Activated T-helper 2 cell treated with anti-CD3 and anti-CD28 coated beads, Interferon-gamma antibody, Interleukin-2, Interleukin-4, amounts not matched to agents 10 μg/mL and 5 μg/mL and 100 μg/mL, durations not matched to agents 14 hours and 24 hours and 36 hours (primary cell): ENCODE measurements at regions not wholly inside any gene's neighbourhood (a gene's known extent, or its start where the extent isn't known, plus 50 kb on each side); places are given as distances from the start of the nearest gene placed in this dataset.

Experiments used
- DNase-seq: peaks from one replicate; pipeline ENCODE4 v3.0.0; 2021; ENCODE audit warnings: low spot score
- H3K27ac Mint-ChIP-seq: one replicate; pipeline ENCODE4 v1.8.0; 2021; ENCODE audit warnings: mixed read lengths
- H3K27me3 Mint-ChIP-seq: one replicate; pipeline ENCODE4 v1.8.0; 2021; ENCODE audit warnings: low read depth, mixed read lengths
- H3K36me3 Mint-ChIP-seq: one replicate; pipeline ENCODE4 v1.8.0; 2021; ENCODE audit warnings: low read depth, mixed read lengths
- H3K4me1 Mint-ChIP-seq: one replicate; pipeline ENCODE4 v1.8.0; 2021; ENCODE audit warnings: low read depth, mixed read lengths
- H3K4me3 Mint-ChIP-seq: one replicate; pipeline ENCODE4 v1.8.0; 2021; ENCODE audit warnings: low read depth, mild to moderate bottlenecking, moderate library complexity, mixed read lengths
- H3K9me3 Mint-ChIP-seq: one replicate; pipeline ENCODE4 v1.8.0; 2021; ENCODE audit warnings: mixed read lengths
- intact Hi-C: fragments of 100-400 bp; cut with micrococcal nuclease; formaldehyde crosslinking; loops from one replicate; pipeline ENCODE4 v1.15.1; 2023

DNA sequence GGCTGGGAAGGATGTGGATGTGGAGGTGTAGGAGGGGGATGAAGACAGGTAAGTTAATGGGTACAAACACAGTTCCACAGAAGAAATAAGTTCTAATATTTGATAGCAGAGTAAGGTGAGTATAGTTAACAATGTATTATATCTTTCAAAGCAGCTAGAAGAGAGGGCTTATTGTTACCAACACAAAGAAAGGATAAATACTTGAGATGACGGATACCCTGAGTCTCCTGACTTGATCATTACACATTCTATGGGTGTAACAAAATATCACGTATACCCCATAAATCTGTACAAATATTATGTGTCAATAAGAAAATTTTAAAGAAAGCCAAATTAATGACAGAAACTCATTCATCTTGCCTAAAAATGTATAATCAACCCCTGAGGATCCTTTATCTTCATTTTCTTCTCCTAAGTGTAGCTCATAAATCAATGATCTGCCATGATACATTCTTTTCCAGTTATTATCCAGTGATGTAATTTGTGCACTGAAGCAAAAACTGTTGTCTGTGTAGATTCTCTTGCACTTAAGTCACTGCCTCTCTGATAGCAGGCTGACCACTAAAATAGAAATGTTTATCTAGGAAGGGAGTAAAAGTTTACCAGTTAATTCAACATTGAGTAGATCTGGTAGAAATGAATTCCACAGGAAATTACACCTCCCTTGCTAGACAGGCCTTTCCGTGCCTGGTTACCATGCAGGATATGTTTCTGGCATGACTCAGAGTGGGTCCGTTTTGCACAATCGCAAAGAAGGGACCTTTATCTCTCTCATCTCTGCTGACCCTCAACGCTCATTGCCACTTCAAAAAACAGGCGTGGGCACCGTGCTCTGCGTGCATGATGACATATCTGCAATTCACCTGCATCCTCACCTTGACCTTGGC lies 249.7 kb upstream of the NCKAP5 start:
- no peaks in the 10 kb centered on the region for H3K27me3 Mint-ChIP-seq
- no peaks in the 10 kb centered on the region for H3K36me3 Mint-ChIP-seq
- H3K4me1 Mint-ChIP-seq, result no peaks in the 10 kb centered on the region
- no peaks in the 10 kb centered on the region for H3K9me3 Mint-ChIP-seq
- no peak for DNase-seq
- H3K4me3 Mint-ChIP-seq, result no peak overlapping the region
- intact Hi-C loops, result no loop called here
- H3K27ac Mint-ChIP-seq, result no peak overlapping the region

DNA sequence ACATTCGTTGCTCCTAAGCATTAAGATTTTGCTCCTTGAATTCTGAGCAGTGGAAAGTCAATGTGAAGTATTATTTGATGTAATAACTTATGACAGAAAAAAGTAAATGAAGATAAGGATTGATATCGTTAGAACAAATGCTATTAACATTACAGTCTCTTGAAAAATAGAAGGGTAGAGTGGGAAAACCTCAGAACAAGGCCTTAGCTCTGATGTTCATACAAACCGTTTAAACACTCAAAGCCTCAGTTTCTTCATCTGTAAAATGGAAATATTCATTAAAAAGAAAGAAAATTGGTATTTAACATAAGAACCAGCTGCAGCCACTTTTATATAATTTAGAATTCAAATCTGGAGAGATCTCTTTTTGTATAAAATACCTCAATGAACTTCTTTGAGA lies 250.4 kb upstream of the NCKAP5 start:
- no peak for DNase-seq
- no peak overlapping the region for H3K27ac Mint-ChIP-seq
- no peaks in the 10 kb centered on the region for H3K36me3 Mint-ChIP-seq
- no peak overlapping the region for H3K4me3 Mint-ChIP-seq
- no peaks in the 10 kb centered on the region for H3K9me3 Mint-ChIP-seq
- intact Hi-C loops, result no loop called here
- no peaks in the 10 kb centered on the region for H3K4me1 Mint-ChIP-seq
- H3K27me3 Mint-ChIP-seq, result no peaks in the 10 kb centered on the region

DNA sequence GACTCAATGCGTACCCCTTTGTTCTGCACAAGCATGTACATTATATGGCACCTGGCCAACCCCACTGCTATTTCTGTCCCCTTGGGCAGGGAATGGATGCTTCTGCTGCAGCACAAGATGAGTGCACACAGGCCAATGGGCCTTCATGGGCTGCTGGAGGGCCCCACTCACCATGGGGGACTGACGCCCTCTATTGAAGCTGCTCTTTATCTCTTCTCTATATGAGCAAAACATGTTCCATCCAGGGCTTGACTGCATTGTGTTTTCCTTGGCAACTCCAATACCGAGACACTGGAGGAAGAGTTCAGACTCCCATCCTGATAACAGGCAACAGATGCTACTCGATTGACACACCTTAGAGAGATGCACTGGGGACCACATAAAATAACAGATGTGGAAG lies 251.6 kb upstream of the NCKAP5 start:
- intact Hi-C loops, result no loop called here
- Mint-ChIP-seq H3K27me3 (no peaks in the 10 kb centered on the region), H3K36me3 (no peaks in the 10 kb centered on the region), H3K4me1 (no peaks in the 10 kb centered on the region), H3K4me3 (no peak overlapping the region), H3K27ac (no peak overlapping the region), H3K9me3 (no peaks in the 10 kb centered on the region)
- no peak for DNase-seq

DNA sequence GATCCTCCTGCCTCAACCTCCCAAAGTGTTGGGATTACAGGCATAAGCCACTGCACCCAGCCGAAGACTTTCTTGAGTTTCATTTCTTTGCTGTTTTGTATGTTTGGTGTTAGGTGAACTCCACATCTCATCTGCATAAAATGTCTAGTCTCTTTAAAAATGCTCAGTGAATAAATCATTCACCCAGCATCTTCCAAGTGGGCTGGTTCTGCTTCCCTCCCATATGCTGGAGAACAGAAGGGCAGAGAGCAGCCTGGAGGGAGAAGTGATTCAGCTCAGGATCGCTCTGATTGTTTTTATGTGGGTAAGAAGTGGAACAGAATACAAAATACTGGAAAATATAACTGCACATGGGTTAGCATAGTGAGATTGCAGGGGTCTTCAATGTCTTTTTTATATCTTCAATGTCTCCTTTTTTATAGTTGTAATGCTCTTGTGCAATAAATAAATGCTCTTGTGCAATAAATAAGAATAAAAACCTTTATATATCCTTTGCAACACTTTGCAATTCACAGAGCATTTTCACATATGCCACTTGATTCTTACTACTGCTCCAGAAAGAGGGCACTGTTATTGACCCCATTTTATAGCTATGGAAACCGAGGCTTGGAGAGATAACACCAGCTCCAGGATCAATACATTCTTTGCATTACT lies 253.0 kb upstream of the NCKAP5 start:
- H3K27ac Mint-ChIP-seq, result no peak overlapping the region

DNA sequence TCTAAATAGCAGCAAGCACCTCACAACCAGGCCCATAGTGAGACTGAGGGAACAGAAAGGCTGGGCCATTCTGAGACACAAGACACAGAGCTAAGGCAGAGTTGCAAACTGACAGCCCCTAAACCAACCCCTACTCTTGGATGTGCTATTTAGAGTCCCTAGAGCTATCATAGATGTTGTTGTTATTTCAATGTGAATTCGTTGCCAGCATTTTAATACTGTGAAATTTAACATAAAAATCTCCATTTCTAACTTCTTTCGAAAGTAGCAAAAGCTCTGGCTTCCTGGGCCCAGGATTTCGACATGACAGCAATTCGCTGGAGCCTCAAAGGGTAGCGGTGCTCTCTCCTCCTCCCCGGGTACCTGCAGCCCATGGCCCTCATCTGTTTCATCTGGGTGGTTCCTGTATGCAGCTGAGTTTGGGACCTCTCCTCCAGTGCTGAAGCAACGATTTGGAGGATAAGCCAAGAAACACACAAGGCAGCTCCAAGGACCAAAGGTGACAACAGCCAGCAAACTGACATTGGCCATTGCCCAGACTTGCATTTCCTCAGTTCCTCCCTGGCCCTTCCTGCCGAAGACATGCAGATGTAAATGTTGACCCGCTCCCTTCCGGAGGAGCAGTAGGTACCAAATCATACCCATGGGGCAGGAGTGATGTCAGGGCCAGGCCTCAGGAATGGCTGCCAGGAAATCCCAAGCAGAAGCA lies 254.4 kb upstream of the NCKAP5 start:
- intact Hi-C loops, result no loop called here
- Mint-ChIP-seq H3K4me3 (no peak overlapping the region), H3K4me1 (no peaks in the 10 kb centered on the region), H3K27me3 (no peaks in the 10 kb centered on the region), H3K36me3 (no peaks in the 10 kb centered on the region), H3K27ac (no peak overlapping the region), H3K9me3 (no peaks in the 10 kb centered on the region)
- no peak for DNase-seq

More for the DNA sequence above, 253.0 kb upstream of the NCKAP5 start:
- DNase-seq, result no peak
- H3K27me3 Mint-ChIP-seq, result no peaks in the 10 kb centered on the region
- H3K9me3 Mint-ChIP-seq, result no peaks in the 10 kb centered on the region
- H3K4me1 Mint-ChIP-seq, result no peaks in the 10 kb centered on the region
- H3K36me3 Mint-ChIP-seq, result no peaks in the 10 kb centered on the region
- intact Hi-C loops, result no loop called here
- H3K4me3 Mint-ChIP-seq, result no peak overlapping the region

DNA sequence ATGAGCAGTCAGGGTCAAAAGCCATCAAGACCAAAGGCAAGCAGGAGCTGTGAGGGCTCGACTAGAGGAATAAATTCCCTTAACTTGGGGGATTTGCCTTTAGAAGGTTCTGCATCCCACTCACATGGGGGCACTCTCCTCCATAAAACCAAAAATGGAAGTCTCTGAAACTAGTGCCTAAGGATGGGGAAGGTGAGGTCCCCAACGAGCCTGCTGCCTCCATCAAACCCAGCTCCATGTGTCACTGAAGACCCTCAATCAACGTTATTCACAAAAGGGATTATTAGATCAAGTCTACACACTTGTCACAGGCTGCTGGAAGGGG lies 254.9 kb upstream of the NCKAP5 start:
- Mint-ChIP-seq H3K4me3 (no peak overlapping the region), H3K27ac (no peak overlapping the region), H3K4me1 (no peaks in the 10 kb centered on the region), H3K36me3 (no peaks in the 10 kb centered on the region), H3K27me3 (no peaks in the 10 kb centered on the region), H3K9me3 (no peaks in the 10 kb centered on the region)
- intact Hi-C loops, result no loop called here
- DNase-seq, result no peak

DNA sequence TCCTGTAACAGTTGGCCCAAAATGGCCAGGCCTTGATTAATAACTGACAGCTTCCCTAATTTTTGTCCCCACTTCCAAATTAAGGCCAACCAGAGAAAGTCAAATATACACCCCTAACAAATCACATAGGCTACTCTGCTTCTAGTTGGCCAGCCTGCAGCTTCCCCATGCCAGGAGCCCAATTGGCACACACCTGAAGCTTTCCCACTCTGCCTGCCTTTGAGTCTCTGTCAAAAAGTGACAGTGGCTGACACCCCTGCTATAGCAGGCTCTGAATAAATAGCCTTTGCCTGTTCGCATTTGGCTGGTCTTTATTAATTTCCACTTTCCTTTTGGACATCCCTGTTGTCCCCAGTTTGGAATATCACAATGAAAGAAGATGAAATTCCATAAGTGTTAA lies 256.6 kb upstream of the NCKAP5 start:
- Mint-ChIP-seq H3K9me3 (no peaks in the 10 kb centered on the region), H3K4me1 (no peaks in the 10 kb centered on the region), H3K36me3 (no peaks in the 10 kb centered on the region), H3K27me3 (no peaks in the 10 kb centered on the region), H3K4me3 (no peak overlapping the region), H3K27ac (no peak overlapping the region)
- DNase-seq, result no peak
- intact Hi-C loops, result no loop called here

DNA sequence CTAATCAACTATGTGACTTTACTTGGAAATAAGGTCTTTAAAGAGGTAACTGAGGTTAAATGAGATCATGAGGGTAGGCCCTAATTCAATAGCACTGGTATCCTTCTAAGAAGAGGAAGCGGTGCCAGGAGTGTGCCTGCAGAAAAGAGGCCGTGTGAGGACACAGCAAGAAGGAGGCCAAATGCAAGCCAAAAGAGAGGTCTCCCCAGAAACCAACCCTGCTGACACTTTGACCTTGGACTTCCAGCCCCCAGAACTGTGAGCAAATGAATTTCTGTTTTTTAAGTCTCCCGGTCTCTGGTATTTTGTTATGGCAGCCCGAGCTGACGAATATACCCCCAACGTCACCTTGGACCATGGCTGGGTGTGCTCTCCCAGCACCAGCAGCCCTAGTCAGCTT lies 257.5 kb upstream of the NCKAP5 start:
- no peaks in the 10 kb centered on the region for H3K9me3 Mint-ChIP-seq
- no peak for DNase-seq
- no peak overlapping the region for H3K27ac Mint-ChIP-seq
- intact Hi-C loops, result no loop called here
- H3K27me3 Mint-ChIP-seq, result no peaks in the 10 kb centered on the region
- H3K36me3 Mint-ChIP-seq, result no peaks in the 10 kb centered on the region
- H3K4me3 Mint-ChIP-seq, result no peak overlapping the region
- H3K4me1 Mint-ChIP-seq, result no peaks in the 10 kb centered on the region

DNA sequence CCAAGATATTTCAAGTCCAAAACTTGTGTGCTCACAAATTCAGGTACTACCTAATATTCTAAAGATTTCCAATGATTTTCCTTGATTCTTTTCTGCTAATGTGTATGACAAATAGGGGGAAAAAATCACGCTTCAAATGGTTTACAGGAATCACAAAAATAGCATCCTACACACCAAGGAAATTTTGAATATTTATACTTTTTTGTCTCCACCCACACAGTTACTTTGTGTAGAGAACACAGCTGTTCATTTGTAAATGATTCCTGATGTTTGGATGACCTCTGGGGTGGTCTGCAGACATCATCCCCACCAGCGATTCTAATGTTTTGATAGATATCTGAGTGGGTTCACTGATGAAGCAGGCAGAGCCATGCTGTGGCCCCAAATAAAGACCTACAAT lies 260.6 kb upstream of the NCKAP5 start:
- Mint-ChIP-seq H3K9me3 (no peaks in the 10 kb centered on the region), H3K27ac (no peak overlapping the region), H3K4me3 (no peak overlapping the region), H3K27me3 (no peaks in the 10 kb centered on the region), H3K36me3 (no peaks in the 10 kb centered on the region), H3K4me1 (no peaks in the 10 kb centered on the region)
- no peak for DNase-seq
- intact Hi-C loops, result no loop called here

DNA sequence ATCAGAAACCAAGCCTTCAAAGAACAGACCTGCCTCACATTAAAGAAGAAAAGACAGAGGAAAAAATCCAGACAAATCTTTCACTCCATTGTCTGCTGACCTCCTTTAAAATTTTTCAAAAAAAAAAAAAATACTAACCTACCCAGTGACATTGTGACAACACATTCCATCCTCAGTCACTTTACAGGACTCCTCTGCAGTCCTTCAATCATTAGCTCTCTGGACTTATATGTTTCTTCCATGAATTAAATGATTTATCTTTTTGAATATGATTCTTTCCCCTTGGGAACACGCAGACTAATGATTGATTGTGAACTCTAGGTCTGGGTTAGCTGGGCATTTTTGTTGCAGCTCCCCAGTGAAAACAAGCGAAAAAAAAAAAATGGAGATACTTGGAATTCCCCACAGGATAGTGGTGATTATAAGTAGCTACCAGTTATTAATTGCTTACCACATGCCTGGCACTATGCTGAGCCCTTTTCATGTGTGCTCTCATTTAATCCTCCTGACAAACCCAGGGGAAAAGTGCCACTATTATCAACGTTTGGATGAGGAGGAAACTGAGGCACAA lies 261.3 kb upstream of the NCKAP5 start:
- intact Hi-C loops, result no loop called here
- Mint-ChIP-seq H3K4me1 (no peaks in the 10 kb centered on the region), H3K4me3 (no peak overlapping the region), H3K9me3 (no peaks in the 10 kb centered on the region), H3K27ac (no peak overlapping the region), H3K27me3 (no peaks in the 10 kb centered on the region), H3K36me3 (no peaks in the 10 kb centered on the region)
- DNase-seq, result no peak

DNA sequence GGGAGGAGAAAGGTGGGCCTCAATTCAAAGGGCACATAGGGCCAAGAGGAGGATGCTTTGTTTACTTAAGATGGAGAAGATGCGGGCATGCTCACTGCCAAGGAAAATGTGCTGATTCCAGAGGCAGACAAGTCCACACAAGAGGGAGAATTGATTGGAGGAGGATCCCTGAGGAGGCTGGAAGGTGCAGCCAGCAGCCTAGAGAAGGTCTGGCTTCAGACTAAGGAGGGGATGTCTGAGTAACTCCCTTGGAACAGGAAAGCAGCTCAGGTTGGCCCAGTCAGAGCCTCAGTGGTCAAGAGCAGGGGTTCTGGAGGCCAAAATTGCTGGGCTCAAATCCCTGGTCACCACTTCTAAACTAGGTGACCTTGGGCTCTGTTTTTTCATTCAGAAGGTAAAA lies 265.5 kb upstream of the NCKAP5 start:
- H3K27ac Mint-ChIP-seq, result no peak overlapping the region
- no peak overlapping the region for H3K4me3 Mint-ChIP-seq
- no peaks in the 10 kb centered on the region for H3K36me3 Mint-ChIP-seq
- H3K9me3 Mint-ChIP-seq, result no peaks in the 10 kb centered on the region
- H3K4me1 Mint-ChIP-seq, result no peaks in the 10 kb centered on the region
- no peaks in the 10 kb centered on the region for H3K27me3 Mint-ChIP-seq
- intact Hi-C loops, result no loop called here
- DNase-seq, result no peak

DNA sequence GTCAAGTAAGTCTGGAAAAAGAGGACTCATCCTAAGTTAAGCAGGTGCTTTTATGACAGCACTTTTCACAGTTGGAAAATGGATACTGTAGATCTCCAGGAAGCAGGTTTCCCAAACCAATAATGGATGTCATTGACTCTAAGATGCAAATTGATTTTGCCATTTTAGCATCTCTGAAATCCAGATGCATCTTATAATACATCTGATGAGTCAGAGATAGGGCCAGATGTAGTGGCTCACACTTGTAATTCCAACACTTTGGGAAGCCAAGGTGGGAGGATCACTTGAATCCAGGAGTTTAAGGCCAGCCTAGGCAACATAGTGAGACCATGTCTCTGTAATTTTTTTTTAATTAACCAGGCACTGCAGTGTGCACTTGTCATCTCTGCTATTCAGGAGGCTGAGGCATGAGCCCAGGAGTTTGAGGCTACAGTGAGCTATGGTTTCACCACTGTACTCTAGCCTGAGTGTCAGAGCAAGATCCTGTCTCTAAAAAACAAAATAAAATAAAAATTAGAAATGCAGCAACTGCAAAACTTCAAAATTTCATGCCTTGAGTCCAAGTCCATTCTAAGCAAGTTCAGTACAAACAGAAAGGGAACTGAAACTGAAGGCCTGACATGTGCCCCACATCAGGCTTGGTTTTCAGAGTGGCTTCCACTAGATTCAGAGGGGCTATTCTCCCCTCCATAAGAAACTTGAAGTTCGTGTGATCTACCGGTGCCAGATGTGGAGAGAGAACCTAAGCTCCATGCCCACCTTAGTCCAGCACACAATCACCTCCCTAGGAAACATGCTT lies 267.8 kb upstream of the NCKAP5 start:
- Mint-ChIP-seq H3K27me3 (no peaks in the 10 kb centered on the region), H3K4me3 (no peak overlapping the region), H3K9me3 (no peaks in the 10 kb centered on the region), H3K27ac (no peak overlapping the region), H3K4me1 (no peaks in the 10 kb centered on the region), H3K36me3 (no peaks in the 10 kb centered on the region)
- no peak for DNase-seq
- intact Hi-C loops, result no loop called here
